ENCODE measurements at regions not wholly inside any gene's neighbourhood (a gene's known extent, or its start where the extent isn't known, plus 50 kb on each side); places are given as distances from the start of the nearest gene placed in this dataset.

DNA sequence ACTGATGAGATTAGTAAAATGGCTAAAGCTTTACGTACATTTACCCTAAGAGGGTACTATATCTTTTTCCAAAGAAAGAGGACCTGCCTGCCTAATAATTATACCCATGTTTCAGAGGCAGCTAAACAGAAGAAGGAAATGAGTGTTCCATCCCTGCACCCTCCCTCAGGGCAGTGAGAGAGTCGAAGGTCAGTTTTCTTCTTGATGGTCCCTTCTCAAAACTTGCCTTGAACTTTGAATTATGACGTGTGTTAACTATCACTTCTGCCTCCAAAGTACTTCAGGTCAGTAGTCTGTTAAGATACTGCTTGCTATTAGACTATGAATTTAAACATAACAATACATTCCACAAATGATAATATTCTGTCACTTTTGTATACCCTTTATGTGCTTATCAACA is 294.8 kb upstream of the CHRM3 start:
- no peak for TF ChIP-seq POLR2AphosphoS5 (IDR thresholded peaks at IDR 0.05)
- TF ChIP-seq, protein P1, sequence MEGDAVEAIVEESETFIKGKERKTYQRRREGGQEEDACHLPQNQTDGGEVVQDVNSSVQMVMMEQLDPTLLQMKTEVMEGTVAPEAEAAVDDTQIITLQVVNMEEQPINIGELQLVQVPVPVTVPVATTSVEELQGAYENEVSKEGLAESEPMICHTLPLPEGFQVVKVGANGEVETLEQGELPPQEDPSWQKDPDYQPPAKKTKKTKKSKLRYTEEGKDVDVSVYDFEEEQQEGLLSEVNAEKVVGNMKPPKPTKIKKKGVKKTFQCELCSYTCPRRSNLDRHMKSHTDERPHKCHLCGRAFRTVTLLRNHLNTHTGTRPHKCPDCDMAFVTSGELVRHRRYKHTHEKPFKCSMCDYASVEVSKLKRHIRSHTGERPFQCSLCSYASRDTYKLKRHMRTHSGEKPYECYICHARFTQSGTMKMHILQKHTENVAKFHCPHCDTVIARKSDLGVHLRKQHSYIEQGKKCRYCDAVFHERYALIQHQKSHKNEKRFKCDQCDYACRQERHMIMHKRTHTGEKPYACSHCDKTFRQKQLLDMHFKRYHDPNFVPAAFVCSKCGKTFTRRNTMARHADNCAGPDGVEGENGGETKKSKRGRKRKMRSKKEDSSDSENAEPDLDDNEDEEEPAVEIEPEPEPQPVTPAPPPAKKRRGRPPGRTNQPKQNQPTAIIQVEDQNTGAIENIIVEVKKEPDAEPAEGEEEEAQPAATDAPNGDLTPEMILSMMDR (IDR thresholded peaks at IDR 0.05): no peak
- TF ChIP-seq POLR2A (IDR thresholded peaks at IDR 0.05): no peak
